HEK293T (cell line): ENCODE measurements at regions not wholly inside any gene's neighbourhood (a gene's known extent, or its start where the extent isn't known, plus 50 kb on each side); places are given as distances from the start of the nearest gene placed in this dataset.

ENCODE experiments used
- ARNT ChIP-seq: fragments of 450-650 bp; IDR thresholded peaks from 2 replicates; pipeline ENCODE4 v1.6.1; 2017; ENCODE audit warnings: mild to moderate bottlenecking
- ELF4 ChIP-seq: fragments of 450-650 bp; IDR thresholded peaks from 2 replicates; pipeline ENCODE4 v1.6.1; 2017; ENCODE audit warnings: antibody characterized with exemption
- FOXK2 ChIP-seq: fragments of 450-650 bp; IDR thresholded peaks from 2 replicates; pipeline ENCODE4 v1.6.1; 2016; ENCODE audit warnings: mild to moderate bottlenecking
- HDGF ChIP-seq: fragments of 450-650 bp; IDR thresholded peaks from 2 replicates; pipeline ENCODE4 v1.6.1; 2017; ENCODE audit warnings: antibody characterized with exemption, borderline replicate concordance
- L3MBTL2 ChIP-seq: fragments of 450-650 bp; conservative IDR thresholded peaks from 2 replicates; pipeline ENCODE4 v1.6.1; 2016; ENCODE audit warnings: mild to moderate bottlenecking
- NFRKB ChIP-seq: fragments of 450-650 bp; IDR thresholded peaks from 2 replicates; pipeline ENCODE4 v1.6.1; 2016; ENCODE audit warnings: mild to moderate bottlenecking, moderate library complexity
- SP1 ChIP-seq: fragments of 450-650 bp; IDR thresholded peaks from 2 replicates; pipeline ENCODE4 v1.6.1; 2017
- SUZ12 ChIP-seq: fragments of 450-650 bp; IDR thresholded peaks from 2 replicates; pipeline ENCODE4 v1.6.1; 2016; ENCODE audit warnings: mild to moderate bottlenecking

GRCh38 chr2:164065038-164065437 is 329.2 kb upstream of the FIGN start:
- TF ChIP-seq L3MBTL2 (no peak), SUZ12 (no peak), HDGF (no peak), ARNT (no peak), NFRKB (no peak), SP1 (no peak), ELF4 (no peak), FOXK2 (no peak)
